Putamen (tissue), 1 donor: ENCODE measurements at regions not wholly inside any gene's neighbourhood (a gene's known extent, or its start where the extent isn't known, plus 50 kb on each side); places are given as distances from the start of the nearest gene placed in this dataset.

ENCODE experiments used
- DNase-seq: peaks from one replicate; pipeline ENCODE4 v3.0.0-alpha.2; 2016; ENCODE audit warnings: low spot score

GRCh38 chr1:229112832-229113548 lies 157.9 kb upstream of the RAB4A start:
- no peak for DNase-seq

- no peak for DNase-seq
Measured at GRCh38 chr1:229114315-229114714, 156.6 kb upstream of the RAB4A start.

GRCh38 chr1:229114850-229115365 lies 156.0 kb upstream of the RAB4A start:
- no peak for DNase-seq

GRCh38 chr1:229116114-229116513 lies 154.8 kb upstream of the RAB4A start:
- DNase-seq, result no peak

- DNase-seq, result no peak
Measured at GRCh38 chr1:229117664-229118300, 153.1 kb upstream of the RAB4A start.

GRCh38 chr1:229118477-229119061 lies 152.3 kb upstream of the RAB4A start:
- DNase-seq, result no peak

- DNase-seq, result no peak
Measured at GRCh38 chr1:229119161-229119560, 151.8 kb upstream of the RAB4A start.

GRCh38 chr1:229119876-229120275 lies 151.0 kb upstream of the RAB4A start:
- DNase-seq, result no peak

- no peak for DNase-seq
Measured at GRCh38 chr1:229121845-229122436, 149.0 kb upstream of the RAB4A start.

- no peak for DNase-seq
Measured at GRCh38 chr1:229122606-229123005, 148.3 kb upstream of the RAB4A start.

- DNase-seq, result no peak
Measured at GRCh38 chr1:229124116-229124515, 146.8 kb upstream of the RAB4A start.

GRCh38 chr1:229124520-229125124 lies 146.3 kb upstream of the RAB4A start:
- DNase-seq, result no peak

GRCh38 chr1:229127301-229127700 lies 143.6 kb upstream of the RAB4A start:
- DNase-seq, result no peak

- no peak for DNase-seq
Measured at GRCh38 chr1:229128066-229128608, 142.8 kb upstream of the RAB4A start.

- no peak for DNase-seq
Measured at GRCh38 chr1:229129301-229130027, 141.4 kb upstream of the RAB4A start.

GRCh38 chr1:229130028-229130668 lies 140.8 kb upstream of the RAB4A start:
- no peak for DNase-seq

GRCh38 chr1:229131243-229132105 lies 139.4 kb upstream of the RAB4A start:
- DNase-seq, result peak; percentile 68

GRCh38 chr1:229132106-229132443 lies 138.8 kb upstream of the RAB4A start:
- DNase-seq, result no peak

- DNase-seq, result no peak
Measured at GRCh38 chr1:229132706-229133105, 138.2 kb upstream of the RAB4A start.

GRCh38 chr1:229133151-229133550 lies 137.8 kb upstream of the RAB4A start:
- DNase-seq, result no peak
